GM12878 (cell line): ENCODE measurements at regions not wholly inside any gene's neighbourhood (a gene's known extent, or its start where the extent isn't known, plus 50 kb on each side); places are given as distances from the start of the nearest gene placed in this dataset.

Experiments used
- ATAC-seq: fragments of 200-7000 bp; cut with Tn5 transposase; 3 replicates; pipeline ENCODE4 v1.9.1; 2020; ENCODE audit warnings: mild to moderate bottlenecking, moderate library complexity
- BruUV-seq: library from RNA; stranded (reverse); fragments of 400-500 nt; replicated peaks from 2 replicates; lab custom pipeline; 2021; lab: Mats Ljungman, UMichigan
- CTCF ChIA-PET: fragments of 300-600 bp; sonication (Branson Sonifier 250); formaldehyde crosslinking; extraction: SDS; loops from one replicate; lab custom pipeline; 2021; ENCODE audit warnings: inconsistent platforms; lab: Yijun Ruan, JAX
- POLR2A ChIA-PET: fragments of 350-600 bp; formaldehyde crosslinking; extraction: SDS; loops from one replicate; lab custom pipeline; 2021; ENCODE audit warnings: inconsistent platforms; lab: Charles Lee
- RAD21 ChIA-PET: fragments of 300-600 bp; sonication (Branson Sonifier 250); formaldehyde crosslinking; loops from one replicate; lab custom pipeline; 2023; ENCODE audit warnings: antibody characterized with exemption; ENCODE audit not compliant: unreplicated experiment; lab: Charles Lee
- SMC1A ChIA-PET: fragments of 300-600 bp; sonication (Branson Sonifier 250); formaldehyde crosslinking; loops from one replicate; lab custom pipeline; 2023; ENCODE audit not compliant: unreplicated experiment, uncharacterized antibody; lab: Charles Lee
- DNase-seq: peaks from one replicate; pipeline ENCODE4 v3.0.0-alpha.2; 2011; ENCODE audit warnings: low read depth, low spot score
- FAIRE-seq: peaks from 3 replicates; lab custom pipeline; 2011; peaks lifted over from hg19 to GRCh38; lab: Jason Lieb, UNC
- H2AFZ ChIP-seq: 2 replicates; pipeline ENCODE4 v1.6.0; 2011; ENCODE audit warnings: low read depth, low read length, control low read depth; ENCODE audit not compliant: control insufficient read depth
- H3K27ac ChIP-seq: 2 replicates; pipeline ENCODE4 v1.5.1; 2011; ENCODE audit warnings: control low read depth; ENCODE audit not compliant: control insufficient read depth, insufficient read depth
- H3K27me3 ChIP-seq, 2 experiments: replicated peaks in 1 of 2; 2 replicates each; pipeline versions ENCODE4 v1.6.0 to v1.6.1; 2011; ENCODE audit warnings: low read length in 1 of 2; ENCODE audit not compliant: control insufficient read depth in 2 of 2, insufficient read depth in 2 of 2
- H3K36me3 ChIP-seq, 2 experiments: 2 replicates each; pipeline ENCODE4 v1.5.1; 2011; ENCODE audit warnings: low read length in 1 of 2; ENCODE audit not compliant: control insufficient read depth in 2 of 2, insufficient read depth in 2 of 2
- H3K4me1 ChIP-seq: 2 replicates; pipeline ENCODE4 v1.6.1; 2011; ENCODE audit warnings: mild to moderate bottlenecking, low read length, moderate library complexity, mixed read lengths; ENCODE audit not compliant: control insufficient read depth, insufficient read depth
- H3K4me2 ChIP-seq: 2 replicates; pipeline ENCODE4 v1.6.0; 2011; ENCODE audit warnings: control low read depth; ENCODE audit not compliant: control insufficient read depth, insufficient read depth
- H3K4me3 ChIP-seq: fragments of 200-600 bp; sonication (generic); 2 replicates; pipeline ENCODE4 v1.5.1; 2016
- H3K79me2 ChIP-seq: 2 replicates; pipeline ENCODE4 v1.6.0; 2011; ENCODE audit warnings: low read length; ENCODE audit not compliant: control insufficient read depth, insufficient read depth
- H3K9ac ChIP-seq: 2 replicates; pipeline ENCODE4 v1.8.0; 2011; ENCODE audit warnings: low read length, control low read depth, mixed read lengths; ENCODE audit not compliant: control insufficient read depth, insufficient read depth
- H3K9me3 ChIP-seq: replicated peaks from 3 replicates; pipeline ENCODE4 v1.5.1; 2011; ENCODE audit warnings: mild to moderate bottlenecking, low read length; ENCODE audit not compliant: control insufficient read depth, insufficient read depth
- H4K20me1 ChIP-seq: 2 replicates; pipeline ENCODE4 v1.6.0; 2011; ENCODE audit not compliant: control insufficient read depth, insufficient read depth
- HDGF ChIP-seq: fragments of 450-650 bp; IDR thresholded peaks from 2 replicates; pipeline ENCODE4 v1.6.1; 2016; ENCODE audit warnings: antibody characterized with exemption
- IRF5 ChIP-seq: fragments of 450-650 bp; IDR thresholded peaks from 2 replicates; pipeline ENCODE4 v1.6.1; 2017; ENCODE audit warnings: borderline replicate concordance
- NKRF ChIP-seq: fragments of 450-650 bp; conservative IDR thresholded peaks from 2 replicates; pipeline ENCODE4 v1.6.1; 2017; ENCODE audit warnings: mild to moderate bottlenecking, moderate library complexity
- NR2C2 ChIP-seq: IDR thresholded peaks from 2 replicates; pipeline ENCODE4 v1.6.1; 2011; ENCODE audit warnings: borderline replicate concordance, low read depth; ENCODE audit not compliant: control insufficient read depth, insufficient read length
- NR2F1 ChIP-seq: fragments of 450-650 bp; conservative IDR thresholded peaks from 2 replicates; pipeline ENCODE4 v1.6.1; 2017; ENCODE audit warnings: mild to moderate bottlenecking
- PBX3 ChIP-seq: IDR thresholded peaks from 2 replicates; pipeline ENCODE4 v1.6.1; 2011; ENCODE audit warnings: mild to moderate bottlenecking, low read depth, low read length, moderate library complexity; ENCODE audit not compliant: insufficient replicate concordance
- STAT3 ChIP-seq: IDR thresholded peaks from 2 replicates; pipeline ENCODE4 v1.6.1; 2011; ENCODE audit warnings: low read depth, low read length, improper control_type of control experiment
- SUPT20H ChIP-seq: IDR thresholded peaks from 2 replicates; pipeline ENCODE4 v1.6.1; 2011; ENCODE audit warnings: low read depth, mild to moderate bottlenecking, low read length, moderate library complexity, borderline replicate concordance; ENCODE audit not compliant: control insufficient read depth
- ZBTB4 ChIP-seq: fragments of 450-650 bp; formaldehyde crosslinking; IDR thresholded peaks from 2 replicates; pipeline ENCODE4 v1.4.0; 2022; ENCODE audit warnings: mild to moderate bottlenecking, moderate library complexity
- ZNF274 ChIP-seq: IDR thresholded peaks from one replicate; pipeline ENCODE4 v1.8.0; 2011; ENCODE audit not compliant: insufficient read length, insufficient read depth
- ZNF622 ChIP-seq: fragments of 450-650 bp; IDR thresholded peaks from 2 replicates; pipeline ENCODE4 v1.6.1; 2017; ENCODE audit warnings: mild to moderate bottlenecking, inconsistent platforms
- WGBS: methylation state at CpG from one replicate; pipeline ENCODE4 v1.1.6; 2016; ENCODE audit warnings: low lambda C conversion rate; ENCODE audit not compliant: insufficient replicate concordance, insufficient coverage; ENCODE audit errors: missing lambda C conversion rate; 5-methylcytosine and 5-hydroxymethylcytosine counted together
- in situ Hi-C: fragments of 300-500 bp; cut with MboI; formaldehyde crosslinking; loops from 9 replicates; pipeline ENCODE4 v1.14.3; 2018; ENCODE audit warnings: mixed read lengths
- intact Hi-C: fragments of 100-400 bp; cut with micrococcal nuclease; formaldehyde crosslinking; loops from one replicate; pipeline ENCODE4 v1.14.2; 2022; ENCODE audit not compliant: unreplicated experiment
- TF ChIP-seq, protein P1 (sequence below): fragments of 450-650 bp; formaldehyde crosslinking; IDR thresholded peaks from 2 replicates; pipeline ENCODE4 v1.5.0; 2022; ENCODE audit warnings: mild to moderate bottlenecking, missing genetic modification characterization

- DNase-seq (no peak), ATAC-seq (no peak), FAIRE-seq (no peak)
- BruUV-seq = no TSS peak
- POLR2A ChIA-PET = no interaction called here
- no peak overlapping the region for H3K4me3 ChIP-seq
- no peak overlapping the region for H2AFZ ChIP-seq
- H3K9me3 ChIP-seq = no peaks in the 10 kb centered on the region
- in situ Hi-C loops = no loop called here
- H3K4me1 ChIP-seq = no peaks in the 10 kb centered on the region
- SMC1A ChIA-PET = no interaction called here
- no peak overlapping the region for H3K27ac ChIP-seq
- CTCF ChIA-PET = no interaction called here
- no peaks in the 10 kb centered on the region for H4K20me1 ChIP-seq
- no peaks in the 10 kb centered on the region for H3K36me3 ChIP-seq
- no peak overlapping the region for H3K4me2 ChIP-seq
- intact Hi-C loops = no loop called here
- RAD21 ChIA-PET = no interaction called here
- no peak overlapping the region for H3K9ac ChIP-seq
- peaks cover 0 to 6% of the 10 kb centered on the region in 2 experiments; a peak in 2 of 4 replicates for H3K27me3 ChIP-seq
- WGBS = 13% methylated on average over 3 of the region's 3 CpGs
- no peaks in the 10 kb centered on the region for H3K79me2 ChIP-seq
- no peak for TF ChIP-seq PBX3
- no peak for TF ChIP-seq STAT3
- TF ChIP-seq SUPT20H = no peak
- no peak for TF ChIP-seq ZNF274
- TF ChIP-seq, protein P1, sequence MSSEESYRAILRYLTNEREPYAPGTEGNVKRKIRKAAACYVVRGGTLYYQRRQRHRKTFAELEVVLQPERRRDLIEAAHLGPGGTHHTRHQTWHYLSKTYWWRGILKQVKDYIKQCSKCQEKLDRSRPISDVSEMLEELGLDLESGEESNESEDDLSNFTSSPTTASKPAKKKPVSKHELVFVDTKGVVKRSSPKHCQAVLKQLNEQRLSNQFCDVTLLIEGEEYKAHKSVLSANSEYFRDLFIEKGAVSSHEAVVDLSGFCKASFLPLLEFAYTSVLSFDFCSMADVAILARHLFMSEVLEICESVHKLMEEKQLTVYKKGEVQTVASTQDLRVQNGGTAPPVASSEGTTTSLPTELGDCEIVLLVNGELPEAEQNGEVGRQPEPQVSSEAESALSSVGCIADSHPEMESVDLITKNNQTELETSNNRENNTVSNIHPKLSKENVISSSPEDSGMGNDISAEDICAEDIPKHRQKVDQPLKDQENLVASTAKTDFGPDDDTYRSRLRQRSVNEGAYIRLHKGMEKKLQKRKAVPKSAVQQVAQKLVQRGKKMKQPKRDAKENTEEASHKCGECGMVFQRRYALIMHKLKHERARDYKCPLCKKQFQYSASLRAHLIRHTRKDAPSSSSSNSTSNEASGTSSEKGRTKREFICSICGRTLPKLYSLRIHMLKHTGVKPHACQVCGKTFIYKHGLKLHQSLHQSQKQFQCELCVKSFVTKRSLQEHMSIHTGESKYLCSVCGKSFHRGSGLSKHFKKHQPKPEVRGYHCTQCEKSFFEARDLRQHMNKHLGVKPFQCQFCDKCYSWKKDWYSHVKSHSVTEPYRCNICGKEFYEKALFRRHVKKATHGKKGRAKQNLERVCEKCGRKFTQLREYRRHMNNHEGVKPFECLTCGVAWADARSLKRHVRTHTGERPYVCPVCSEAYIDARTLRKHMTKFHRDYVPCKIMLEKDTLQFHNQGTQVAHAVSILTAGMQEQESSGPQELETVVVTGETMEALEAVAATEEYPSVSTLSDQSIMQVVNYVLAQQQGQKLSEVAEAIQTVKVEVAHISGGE (CRISPR knock-in tag) = no peak
- TF ChIP-seq ZNF622 = no peak
- TF ChIP-seq HDGF = no peak
- no peak for TF ChIP-seq NR2F1
- no peak for TF ChIP-seq IRF5
- no peak for TF ChIP-seq NKRF
- TF ChIP-seq NR2C2 = no peak
- no peak for TF ChIP-seq ZBTB4
Observed at GRCh38 chr5:54870271-54870670, 115.1 kb downstream of the ESM1 start.
